SK-N-MC (cell line): ENCODE measurements at regions not wholly inside any gene's neighbourhood (a gene's known extent, or its start where the extent isn't known, plus 50 kb on each side); places are given as distances from the start of the nearest gene placed in this dataset.

Experiments
- EZH2 ChIP-seq: fragments of 200-600 bp; sonication (generic); IDR thresholded peaks from one replicate; pipeline ENCODE4 v1.6.1; 2017; ENCODE audit warnings: antibody characterized with exemption
- POLR2AphosphoS5 ChIP-seq: IDR thresholded peaks from 2 replicates; pipeline ENCODE4 v1.6.1; 2012; ENCODE audit warnings: mild to moderate bottlenecking, low read depth, low read length, borderline replicate concordance

DNA sequence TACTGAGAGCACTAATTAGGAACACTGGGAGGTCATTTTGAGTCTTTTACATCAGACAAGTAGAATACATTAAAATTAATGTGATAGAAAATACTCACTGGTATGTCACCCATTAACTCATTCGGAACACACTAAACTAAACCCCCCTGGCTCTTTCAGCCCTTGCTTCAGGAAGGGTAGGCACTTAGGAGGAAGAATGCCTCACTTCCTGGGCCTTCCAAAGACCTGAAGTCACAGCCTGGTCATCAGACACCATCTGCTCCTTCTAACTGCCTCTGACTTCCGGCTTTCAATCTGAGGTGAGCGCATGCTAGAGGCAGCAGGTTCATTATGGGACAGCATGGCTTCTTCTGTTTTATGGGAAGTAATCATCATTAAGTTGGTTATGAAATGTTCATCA, 451.4 kb downstream of the PID1 start:
- TF ChIP-seq EZH2: no peak
- no peak for TF ChIP-seq POLR2AphosphoS5
